Karpas-422 (cell line): ENCODE measurements at regions not wholly inside any gene's neighbourhood (a gene's known extent, or its start where the extent isn't known, plus 50 kb on each side); places are given as distances from the start of the nearest gene placed in this dataset.
"Not testable (repeated sequence)": the region's sequence is repeated elsewhere in the genome, so short reads cannot be mapped to it uniquely, and the experiment has no call there.

Experiments used
- DNase-seq: peaks from one replicate; pipeline ENCODE4 v3.0.0-alpha.2; 2015
- H2AFZ ChIP-seq: fragments of 200-600 bp; sonication (generic); 2 replicates; pipeline ENCODE4 v1.6.1; 2014; ENCODE audit warnings: antibody characterized with exemption, low read length, mixed read lengths
- H3K27ac ChIP-seq: fragments of 200-600 bp; sonication (generic); 2 replicates; pipeline ENCODE4 v1.5.1; 2014; ENCODE audit warnings: mild to moderate bottlenecking, low read length, moderate library complexity
- H3K27me3 ChIP-seq: fragments of 200-600 bp; sonication (generic); 2 replicates; pipeline ENCODE4 v1.6.1; 2014; ENCODE audit warnings: low read length, mixed read lengths
- H3K36me3 ChIP-seq: fragments of 200-600 bp; sonication (generic); 2 replicates; pipeline ENCODE4 v1.6.1; 2014; ENCODE audit warnings: low read length, mixed read lengths; ENCODE audit not compliant: insufficient read depth
- H3K4me1 ChIP-seq: fragments of 200-600 bp; sonication (generic); 2 replicates; pipeline ENCODE4 v1.6.1; 2014; ENCODE audit warnings: mild to moderate bottlenecking, low read length, mixed read lengths
- H3K4me2 ChIP-seq: fragments of 200-600 bp; sonication (generic); 2 replicates; pipeline ENCODE4 v1.6.1; 2014; ENCODE audit warnings: low read length, low read depth, mild to moderate bottlenecking; ENCODE audit not compliant: poor library complexity, severe bottlenecking
- H3K4me3 ChIP-seq: fragments of 200-600 bp; sonication (generic); 2 replicates; pipeline ENCODE4 v1.5.1; 2014; ENCODE audit warnings: mild to moderate bottlenecking, antibody characterized with exemption, low read length, mixed read lengths
- H3K79me2 ChIP-seq: fragments of 200-600 bp; sonication (generic); 2 replicates; pipeline ENCODE4 v1.6.1; 2014; ENCODE audit warnings: mild to moderate bottlenecking, low read length, mixed read lengths
- H3K9ac ChIP-seq: fragments of 200-600 bp; sonication (generic); 2 replicates; pipeline ENCODE4 v1.6.0; 2014; ENCODE audit warnings: low read length
- H3K9me2 ChIP-seq: fragments of 200-600 bp; sonication (generic), shearing (Covaris generic); replicated peaks from 2 replicates; pipeline ENCODE4 v1.6.0; 2014; ENCODE audit warnings: mild to moderate bottlenecking, low read length, moderate library complexity; ENCODE audit not compliant: insufficient read depth
- H3K9me3 ChIP-seq: fragments of 300-700, 200-600 bp; sonication (generic); 2 replicates; pipeline ENCODE4 v1.6.1; 2014; ENCODE audit warnings: low read length, mixed read lengths
- H4K20me1 ChIP-seq: fragments of 200-600 bp; sonication (generic); 2 replicates; pipeline ENCODE4 v1.6.1; 2014; ENCODE audit warnings: mild to moderate bottlenecking, antibody characterized with exemption, low read length, low read depth; ENCODE audit not compliant: insufficient read depth

- Histone ChIP-seq H3K9ac (no peak overlapping the region), H3K4me2 (no peak overlapping the region), H2AFZ (no peak overlapping the region), H3K9me3 (peaks cover 19% of the 10 kb centered on the region), H3K27me3 (no peaks in the 10 kb centered on the region), H3K27ac (no peak overlapping the region), H3K79me2 (no peaks in the 10 kb centered on the region), H3K4me1 (no peaks in the 10 kb centered on the region), H4K20me1 (no peaks in the 10 kb centered on the region), H3K9me2 (no peaks in the 10 kb centered on the region), H3K4me3 (no peak overlapping the region), H3K36me3 (no peaks in the 10 kb centered on the region)
- no peak for DNase-seq
Observed at GRCh38 chr4:135429528-135429927, 1227.9 kb upstream of the PABPC4L start.

GRCh38 chr4:135418353-135418752 is 1216.8 kb upstream of the PABPC4L start:
- Histone ChIP-seq H3K79me2 (no peaks in the 10 kb centered on the region), H4K20me1 (no peaks in the 10 kb centered on the region), H3K9me2 (no peaks in the 10 kb centered on the region), H3K4me2 (no peak overlapping the region), H3K9ac (no peak overlapping the region), H2AFZ (no peak overlapping the region), H3K27me3 (no peaks in the 10 kb centered on the region), H3K4me1 (no peaks in the 10 kb centered on the region), H3K36me3 (no peaks in the 10 kb centered on the region), H3K9me3 (no peaks in the 10 kb centered on the region), H3K27ac (no peak overlapping the region), H3K4me3 (no peak overlapping the region)
- peak; percentile 67 for DNase-seq

DNA sequence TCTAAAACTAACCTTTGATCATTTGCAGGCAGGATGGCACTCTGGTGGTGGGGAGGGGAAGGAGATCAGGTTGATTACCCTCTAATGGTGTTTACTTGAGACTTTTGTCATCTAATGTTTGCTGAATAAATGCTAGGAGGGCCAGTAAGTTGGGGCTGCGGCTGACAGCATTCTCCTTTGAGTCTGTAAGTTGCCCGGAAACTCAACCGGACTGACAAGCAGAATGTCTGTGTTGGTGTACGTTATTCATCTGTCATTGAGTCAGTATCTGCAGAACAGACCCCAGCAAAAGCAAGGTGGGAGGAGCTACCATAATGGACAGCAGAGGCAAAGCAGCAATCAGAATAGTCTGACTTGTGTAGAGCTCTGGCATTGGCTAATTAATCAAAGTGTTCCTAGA is 1210.6 kb upstream of the PABPC4L start:
- Histone ChIP-seq H2AFZ (no peak overlapping the region), H3K4me1 (no peaks in the 10 kb centered on the region), H4K20me1 (no peaks in the 10 kb centered on the region), H3K27me3 (no peaks in the 10 kb centered on the region), H3K79me2 (no peaks in the 10 kb centered on the region), H3K4me3 (no peak overlapping the region), H3K27ac (no peak overlapping the region), H3K9me3 (no peaks in the 10 kb centered on the region; the same call in 1 of the 2 replicates), H3K9ac (no peak overlapping the region), H3K9me2 (no peaks in the 10 kb centered on the region), H3K36me3 (no peaks in the 10 kb centered on the region), H3K4me2 (no peak overlapping the region)
- no peak for DNase-seq

- Histone ChIP-seq H3K4me3 (no peak overlapping the region), H4K20me1 (no peaks in the 10 kb centered on the region), H3K9me3 (no peaks in the 10 kb centered on the region; the same call in 1 of the 2 replicates), H3K36me3 (no peaks in the 10 kb centered on the region), H3K4me2 (no peak overlapping the region), H3K4me1 (no peaks in the 10 kb centered on the region), H3K27me3 (no peaks in the 10 kb centered on the region), H3K79me2 (no peaks in the 10 kb centered on the region), H2AFZ (no peak overlapping the region), H3K9me2 (no peaks in the 10 kb centered on the region), H3K9ac (no peak overlapping the region), H3K27ac (no peak overlapping the region)
- DNase-seq: no peak
Observed at GRCh38 chr4:135411251-135411650, 1209.7 kb upstream of the PABPC4L start.

- H3K9me3 ChIP-seq, H3K9ac ChIP-seq, H4K20me1 ChIP-seq, H3K27ac ChIP-seq, H3K4me3 ChIP-seq, H3K79me2 ChIP-seq, H3K4me2 ChIP-seq, H3K9me2 ChIP-seq, H3K36me3 ChIP-seq, DNase-seq, H3K27me3 ChIP-seq, H2AFZ ChIP-seq, H3K4me1 ChIP-seq: not testable (repeated sequence)
Observed at GRCh38 chr4:135409261-135409660, 1207.7 kb upstream of the PABPC4L start.

DNA sequence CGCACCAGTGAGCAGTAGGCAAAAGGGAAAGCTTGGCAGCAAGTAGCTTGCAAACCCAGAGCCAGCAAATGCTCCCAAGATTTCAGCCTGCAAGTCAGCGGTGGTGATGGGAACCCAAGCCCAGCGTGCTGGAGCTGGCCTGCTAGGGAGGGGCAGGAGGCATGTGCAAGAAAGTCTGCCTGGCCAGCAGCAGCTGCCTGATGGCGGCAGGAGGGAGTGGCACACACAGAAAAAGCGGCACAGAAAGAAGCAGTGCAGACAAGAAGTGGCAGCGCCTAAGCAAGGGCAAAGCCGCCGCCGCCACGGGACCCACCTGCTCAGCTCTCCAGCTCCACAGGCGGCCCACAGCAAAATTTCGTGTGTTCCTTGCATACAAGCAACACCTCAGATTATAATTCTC is 1206.5 kb upstream of the PABPC4L start:
- no peaks in the 10 kb centered on the region for H3K79me2 ChIP-seq
- H3K4me3 ChIP-seq: no peak overlapping the region
- no peak overlapping the region for H2AFZ ChIP-seq
- H4K20me1 ChIP-seq: no peaks in the 10 kb centered on the region
- H3K4me2 ChIP-seq: no peak overlapping the region
- H3K4me1 ChIP-seq: no peaks in the 10 kb centered on the region
- H3K27me3 ChIP-seq: no peaks in the 10 kb centered on the region
- no peak for DNase-seq
- H3K36me3 ChIP-seq: no peaks in the 10 kb centered on the region
- no peaks in the 10 kb centered on the region for H3K9me2 ChIP-seq
- peaks cover 1% of the 10 kb centered on the region; the same call in 1 of the 2 replicates for H3K9me3 ChIP-seq
- H3K9ac ChIP-seq: no peak overlapping the region
- H3K27ac ChIP-seq: no peak overlapping the region

GRCh38 chr4:135406597-135406996 is 1205.0 kb upstream of the PABPC4L start:
- H3K4me3 ChIP-seq, H3K9me2 ChIP-seq: not testable (repeated sequence)

GRCh38 chr4:135385830-135386581 is 1184.4 kb upstream of the PABPC4L start:
- H3K4me1 ChIP-seq: no peaks in the 10 kb centered on the region
- no peak overlapping the region for H3K4me3 ChIP-seq
- H2AFZ ChIP-seq: no peak overlapping the region
- H3K4me2 ChIP-seq: no peak overlapping the region
- DNase-seq: no peak
- no peaks in the 10 kb centered on the region for H3K9me2 ChIP-seq
- H4K20me1 ChIP-seq: no peaks in the 10 kb centered on the region
- H3K9ac ChIP-seq: no peak overlapping the region
- peaks cover 3% of the 10 kb centered on the region for H3K9me3 ChIP-seq
- H3K27ac ChIP-seq: no peak overlapping the region
- H3K27me3 ChIP-seq: no peaks in the 10 kb centered on the region
- H3K36me3 ChIP-seq: no peaks in the 10 kb centered on the region
- H3K79me2 ChIP-seq: no peaks in the 10 kb centered on the region

More at GRCh38 chr4:135406597-135406996, 1205.0 kb upstream of the PABPC4L start:
- not testable (repeated sequence) for H3K79me2 ChIP-seq, H2AFZ ChIP-seq, H3K9ac ChIP-seq, H3K4me2 ChIP-seq, H3K27ac ChIP-seq, H3K27me3 ChIP-seq, H3K9me3 ChIP-seq, H3K4me1 ChIP-seq, DNase-seq, H4K20me1 ChIP-seq, H3K36me3 ChIP-seq
